ENCODE measurements at regions not wholly inside any gene's neighbourhood (a gene's known extent, or its start where the extent isn't known, plus 50 kb on each side); places are given as distances from the start of the nearest gene placed in this dataset.

GRCh38 chr14:61110316-61111082 is 129.5 kb downstream of the SLC38A6 start:
- Histone ChIP-seq H3K4me1 (ENCODE audit: control insufficient read depth, insufficient read depth, low read length) (peaks cover 3% of the 10 kb centered on the region), H3K27me3 (ENCODE audit: control insufficient read depth, insufficient read depth, low read length) (no peaks in the 10 kb centered on the region)

GRCh38 chr14:61109288-61109687 is 128.2 kb downstream of the SLC38A6 start:
- peaks cover 8% of the 10 kb centered on the region for H3K9me3 ChIP-seq (ENCODE audit: control insufficient read depth, insufficient read depth, low read length)
- no peak overlapping the region for H3K4me3 ChIP-seq (ENCODE audit: low read depth, low read length)
- H3K9ac ChIP-seq (ENCODE audit: low read depth, low read length) = no peak overlapping the region
- peaks cover under 1% of the 10 kb centered on the region for H3K36me3 ChIP-seq (ENCODE audit: control insufficient read depth, insufficient read depth, low read length)
- H3K4me1 ChIP-seq (ENCODE audit: control insufficient read depth, insufficient read depth, low read length) = peaks cover 8% of the 10 kb centered on the region
- H3K27me3 ChIP-seq (ENCODE audit: control insufficient read depth, insufficient read depth, low read length) = no peaks in the 10 kb centered on the region

More at GRCh38 chr14:61110316-61111082, 129.5 kb downstream of the SLC38A6 start:
- Histone ChIP-seq H3K9me3 (ENCODE audit: control insufficient read depth, insufficient read depth, low read length) (peaks cover 9% of the 10 kb centered on the region), H3K36me3 (ENCODE audit: control insufficient read depth, insufficient read depth, low read length) (peaks cover 4% of the 10 kb centered on the region), H3K4me3 (ENCODE audit: low read depth, low read length) (no peak overlapping the region), H3K9ac (ENCODE audit: low read depth, low read length) (no peak overlapping the region)

- peaks cover under 1% of the 10 kb centered on the region for H3K9me3 ChIP-seq (ENCODE audit: control insufficient read depth, insufficient read depth, low read length)
- H3K4me1 ChIP-seq (ENCODE audit: control insufficient read depth, insufficient read depth, low read length) = peaks cover 15% of the 10 kb centered on the region
Measured at GRCh38 chr14:61108496-61109141, 127.6 kb downstream of the SLC38A6 start.

GRCh38 chr14:61107869-61108493 is 126.9 kb downstream of the SLC38A6 start:
- Histone ChIP-seq H3K27me3 (ENCODE audit: control insufficient read depth, insufficient read depth, low read length) (no peaks in the 10 kb centered on the region), H3K9me3 (ENCODE audit: control insufficient read depth, insufficient read depth, low read length) (no peaks in the 10 kb centered on the region), H3K4me1 (ENCODE audit: control insufficient read depth, insufficient read depth, low read length) (peaks cover 21% of the 10 kb centered on the region), H3K4me3 (ENCODE audit: low read depth, low read length) (no peak overlapping the region), H3K9ac (ENCODE audit: low read depth, low read length) (no peak overlapping the region), H3K36me3 (ENCODE audit: control insufficient read depth, insufficient read depth, low read length) (no peaks in the 10 kb centered on the region)

More at GRCh38 chr14:61108496-61109141, 127.6 kb downstream of the SLC38A6 start:
- Histone ChIP-seq H3K27me3 (ENCODE audit: control insufficient read depth, insufficient read depth, low read length) (no peaks in the 10 kb centered on the region), H3K9ac (ENCODE audit: low read depth, low read length) (no peak overlapping the region), H3K36me3 (ENCODE audit: control insufficient read depth, insufficient read depth, low read length) (no peaks in the 10 kb centered on the region), H3K4me3 (ENCODE audit: low read depth, low read length) (no peak overlapping the region)

GRCh38 chr14:61106959-61107641 is 126.1 kb downstream of the SLC38A6 start:
- Histone ChIP-seq H3K27me3 (ENCODE audit: control insufficient read depth, insufficient read depth, low read length) (no peaks in the 10 kb centered on the region), H3K4me1 (ENCODE audit: control insufficient read depth, insufficient read depth, low read length) (peaks cover 30% of the 10 kb centered on the region), H3K4me3 (ENCODE audit: low read depth, low read length) (no peak overlapping the region), H3K9ac (ENCODE audit: low read depth, low read length) (no peak overlapping the region), H3K36me3 (ENCODE audit: control insufficient read depth, insufficient read depth, low read length) (no peaks in the 10 kb centered on the region), H3K9me3 (ENCODE audit: control insufficient read depth, insufficient read depth, low read length) (no peaks in the 10 kb centered on the region)

- H3K9me3 ChIP-seq (ENCODE audit: control insufficient read depth, insufficient read depth, low read length) = no peaks in the 10 kb centered on the region
- no peak overlapping the region for H3K4me3 ChIP-seq (ENCODE audit: low read depth, low read length)
- H3K4me1 ChIP-seq (ENCODE audit: control insufficient read depth, insufficient read depth, low read length) = peaks cover 34% of the 10 kb centered on the region
- H3K27me3 ChIP-seq (ENCODE audit: control insufficient read depth, insufficient read depth, low read length) = no peaks in the 10 kb centered on the region
- no peak overlapping the region for H3K9ac ChIP-seq (ENCODE audit: low read depth, low read length)
- no peaks in the 10 kb centered on the region for H3K36me3 ChIP-seq (ENCODE audit: control insufficient read depth, insufficient read depth, low read length)
Measured at GRCh38 chr14:61106271-61106958, 125.4 kb downstream of the SLC38A6 start.

GRCh38 chr14:61104358-61104757 is 123.3 kb downstream of the SLC38A6 start:
- Histone ChIP-seq H3K9ac (ENCODE audit: low read depth, low read length) (no peak overlapping the region), H3K27me3 (ENCODE audit: control insufficient read depth, insufficient read depth, low read length) (no peaks in the 10 kb centered on the region), H3K4me3 (ENCODE audit: low read depth, low read length) (no peak overlapping the region), H3K36me3 (ENCODE audit: control insufficient read depth, insufficient read depth, low read length) (no peaks in the 10 kb centered on the region), H3K9me3 (ENCODE audit: control insufficient read depth, insufficient read depth, low read length) (no peaks in the 10 kb centered on the region), H3K4me1 (ENCODE audit: control insufficient read depth, insufficient read depth, low read length) (peaks cover 39% of the 10 kb centered on the region)

- Histone ChIP-seq H3K9ac (ENCODE audit: low read depth, low read length) (no peak overlapping the region), H3K36me3 (ENCODE audit: control insufficient read depth, insufficient read depth, low read length) (no peaks in the 10 kb centered on the region), H3K4me1 (ENCODE audit: control insufficient read depth, insufficient read depth, low read length) (peaks cover 39% of the 10 kb centered on the region), H3K9me3 (ENCODE audit: control insufficient read depth, insufficient read depth, low read length) (no peaks in the 10 kb centered on the region), H3K4me3 (ENCODE audit: low read depth, low read length) (no peak overlapping the region), H3K27me3 (ENCODE audit: control insufficient read depth, insufficient read depth, low read length) (no peaks in the 10 kb centered on the region)
Measured at GRCh38 chr14:61103541-61104339, 122.7 kb downstream of the SLC38A6 start.

- no peak overlapping the region for H3K4me3 ChIP-seq (ENCODE audit: low read depth, low read length)
Measured at GRCh38 chr14:61102549-61103466, 121.8 kb downstream of the SLC38A6 start.

More at GRCh38 chr14:61102549-61103466, 121.8 kb downstream of the SLC38A6 start:
- Histone ChIP-seq H3K9me3 (ENCODE audit: control insufficient read depth, insufficient read depth, low read length) (peaks cover 2% of the 10 kb centered on the region), H3K27me3 (ENCODE audit: control insufficient read depth, insufficient read depth, low read length) (no peaks in the 10 kb centered on the region), H3K9ac (ENCODE audit: low read depth, low read length) (no peak overlapping the region), H3K36me3 (ENCODE audit: control insufficient read depth, insufficient read depth, low read length) (peaks cover 2% of the 10 kb centered on the region), H3K4me1 (ENCODE audit: control insufficient read depth, insufficient read depth, low read length) (peaks cover 39% of the 10 kb centered on the region)

Data from iPS-15b (cell line).